Spleen (tissue), 11 donors: ENCODE measurements at regions not wholly inside any gene's neighbourhood (a gene's known extent, or its start where the extent isn't known, plus 50 kb on each side); places are given as distances from the start of the nearest gene placed in this dataset.

Experiments used
- DNase-seq: peaks from one replicate; pipeline ENCODE4 v3.0.0-alpha.2; 2020
- H3K27ac ChIP-seq, 8 donors: fragments of 200-600 bp; sonication (generic) in 7 of 8; 1 replicate in 4 of 8; 2 replicates in 4 of 8; pipeline versions ENCODE4 v1.5.0 to v1.8.0; 2016 to 2021; ENCODE audit warnings: inconsistent platforms in 4 of 8, mild to moderate bottlenecking in 4 of 8, moderate library complexity in 1 of 8
- H3K27me3 ChIP-seq, 7 donors: fragments of 200-600 bp; sonication (generic) in 6 of 7; replicated peaks in 1 of 7; 1 replicate in 4 of 7; 2 replicates in 3 of 7; pipeline versions ENCODE4 v1.5.0 to v1.8.0; 2016 to 2021; ENCODE audit warnings: inconsistent platforms in 3 of 7, mild to moderate bottlenecking in 1 of 7
- H3K36me3 ChIP-seq, 6 donors: fragments of 200-600 bp; sonication (generic) in 5 of 6; 1 replicate in 4 of 6; 2 replicates in 2 of 6; pipeline versions ENCODE4 v1.5.0 to v1.8.0; 2016 to 2021; ENCODE audit warnings: inconsistent platforms in 2 of 6
- H3K4me1 ChIP-seq, 6 donors: fragments of 200-600 bp; sonication (generic) in 5 of 6; 1 replicate in 3 of 6; 2 replicates in 3 of 6; pipeline versions ENCODE4 v1.5.0 to v1.8.0; 2016 to 2021; ENCODE audit warnings: inconsistent platforms in 3 of 6
- H3K4me3 ChIP-seq, 8 donors: fragments of 200-600 bp; sonication (generic) in 7 of 8; 1 replicate in 4 of 8; 2 replicates in 4 of 8; pipeline versions ENCODE4 v1.5.0 to v1.8.0; 2016 to 2021; ENCODE audit warnings: inconsistent platforms in 4 of 8, mild to moderate bottlenecking in 4 of 8, moderate library complexity in 2 of 8
- H3K9me3 ChIP-seq, 8 donors: fragments of 200-600 bp; sonication (generic) in 7 of 8; 1 replicate in 4 of 8; 2 replicates in 4 of 8; pipeline versions ENCODE4 v1.5.0 to v1.8.0; 2016 to 2021; ENCODE audit warnings: inconsistent platforms in 4 of 8
- CTCF ChIP-seq, 11 experiments: fragments of 200-600 bp in 7 of 11; fragments of 450-650 bp in 4 of 11; sonication (generic) in 4 of 11; IDR thresholded peaks in 8 of 11; conservative IDR thresholded peaks in 3 of 11; 1 replicate in 7 of 11; 2 replicates in 4 of 11; pipeline versions ENCODE4 v1.4.0 to v1.8.0; 2016 to 2021; ENCODE audit warnings: antibody characterized with exemption in 11 of 11, inconsistent platforms in 4 of 11, mild to moderate bottlenecking in 1 of 11
- POLR2A ChIP-seq, 3 donors: fragments of 450-650 bp; IDR thresholded peaks; one replicate each; pipeline ENCODE4 v1.5.1; 2017; ENCODE audit warnings: antibody characterized with exemption in 3 of 3, mild to moderate bottlenecking in 1 of 3
- POLR2AphosphoS5 ChIP-seq, 3 donors: sonication (generic); formaldehyde crosslinking; IDR thresholded peaks; one replicate each; pipeline ENCODE4 v1.5.1; 2017; ENCODE audit warnings: antibody characterized with exemption in 3 of 3
- WGBS, 5 donors: extraction: QIAGEN DNeasy Blood & Tissue Kit in 3 of 5; methylation state at CpG; one replicate each; pipeline versions ENCODE4 v1.1.5 to v1.1.7; 2013 to 2018; 5-methylcytosine and 5-hydroxymethylcytosine counted together
- intact Hi-C: fragments of 100-400 bp; cut with DNase I; formaldehyde crosslinking; loops from one replicate; pipeline ENCODE4 v1.15.0; 2023; ENCODE audit warnings: low total_unique reads
- donor health status: healthy with polysubstance abuse.
- donor health status: DM: no; HTN: no; CAD: no; lungs with moderate emphysema.
- donor health status: DM: no; HTN: no; CAD: no.
- donor health status: Bipolar disorder and iron deficiency.
- donor health status: healthy.
- donor health status: DM: no; HTN: no; CAD: no.
- donor health status: DM: yes; HTN: yes; CAD: no.

GRCh38 chr1:234868296-234869147, 258.5 kb upstream of the IRF2BP2 start:
- no peaks in the 10 kb centered on the region for H3K9me3 ChIP-seq
- DNase-seq, result no peak
- 91 to 95% (median 91%) methylated on average over 6 of the region's 6 CpGs for WGBS, 5 donors
- H3K27ac ChIP-seq, result no peak overlapping the region
- TF ChIP-seq POLR2A (IDR thresholded peaks at IDR 0.05) (no peak), CTCF (IDR thresholded peaks at IDR 0.05 in 8 of 11, conservative IDR thresholded peaks at IDR 0.05 in 3 of 11) (no peak), POLR2AphosphoS5 (IDR thresholded peaks at IDR 0.05) (no peak)
- peaks cover under 1 to 28% (median 3%) of the 10 kb centered on the region in 6 donors for H3K4me1 ChIP-seq
- intact Hi-C loops, result no loop called here
- no peak overlapping the region for H3K4me3 ChIP-seq
- H3K27me3 ChIP-seq, result no peaks in the 10 kb centered on the region
- H3K36me3 ChIP-seq, result no peaks in the 10 kb centered on the region

GRCh38 chr1:234866007-234866866, 256.3 kb upstream of the IRF2BP2 start:
- Histone ChIP-seq H3K27ac (peak overlapping the region in 1 of 8 donors; percentile 51), H3K36me3 (no peaks in the 10 kb centered on the region), H3K4me3 (no peak overlapping the region), H3K27me3 (no peaks in the 10 kb centered on the region), H3K4me1 (peaks cover 5 to 31% (median 14%) of the 10 kb centered on the region in 6 donors), H3K9me3 (no peaks in the 10 kb centered on the region)
- WGBS, 5 donors, result 77 to 86% (median 81%) methylated on average over 18 of the region's 18 CpGs
- TF ChIP-seq POLR2AphosphoS5 (IDR thresholded peaks at IDR 0.05) (peak in 1 of 3 donors; percentile 21), CTCF (IDR thresholded peaks at IDR 0.05 in 8 of 11, conservative IDR thresholded peaks at IDR 0.05 in 3 of 11) (no peak), POLR2A (IDR thresholded peaks at IDR 0.05) (no peak)
- peak; percentile 54 for DNase-seq
- intact Hi-C loops, result no loop called here

GRCh38 chr1:234865171-234866006, 255.4 kb upstream of the IRF2BP2 start:
- Histone ChIP-seq H3K27ac (peak overlapping the region in 1 of 8 donors; percentile 51), H3K4me3 (no peak overlapping the region), H3K27me3 (no peaks in the 10 kb centered on the region), H3K9me3 (peaks cover 0 to 4% (median 0%) of the 10 kb centered on the region in 8 donors), H3K36me3 (no peaks in the 10 kb centered on the region), H3K4me1 (peaks cover 5 to 31% (median 14%) of the 10 kb centered on the region in 6 donors)
- 92 to 96% (median 94%) methylated on average over 7 of the region's 7 CpGs for WGBS, 5 donors
- DNase-seq, result peak; percentile 27
- intact Hi-C loops, result no loop called here
- TF ChIP-seq CTCF (IDR thresholded peaks at IDR 0.05 in 8 of 11, conservative IDR thresholded peaks at IDR 0.05 in 3 of 11) (no peak), POLR2A (IDR thresholded peaks at IDR 0.05) (no peak), POLR2AphosphoS5 (IDR thresholded peaks at IDR 0.05) (no peak)
